HG03558 (cell line): ENCODE measurements at regions not wholly inside any gene's neighbourhood (a gene's known extent, or its start where the extent isn't known, plus 50 kb on each side); places are given as distances from the start of the nearest gene placed in this dataset.

Source experiments
- ATAC-seq: cut with Tn5 transposase; IDR thresholded peaks from one replicate; pipeline ENCODE4 v1.9.1; 2021; ENCODE audit warnings: moderate number of reproducible peaks; ENCODE audit not compliant: unreplicated experiment; ENCODE audit errors: extremely low read depth

- ATAC-seq: no peak
Measured at GRCh38 chr13:99894105-99894839, 77.3 kb downstream of the ZIC5 start.

- ATAC-seq: no peak
Measured at GRCh38 chr13:99893567-99893966, 78.0 kb downstream of the ZIC5 start.

- no peak for ATAC-seq
Measured at GRCh38 chr13:99892866-99893504, 78.6 kb downstream of the ZIC5 start.

- ATAC-seq: no peak
Measured at GRCh38 chr13:99892196-99892613, 79.4 kb downstream of the ZIC5 start.

- no peak for ATAC-seq
Measured at GRCh38 chr13:99886706-99887105, 84.9 kb downstream of the ZIC5 start.

GRCh38 chr13:99884913-99885312 lies 86.7 kb downstream of the ZIC5 start:
- no peak for ATAC-seq

GRCh38 chr13:99883805-99884204 lies 87.8 kb downstream of the ZIC5 start:
- no peak for ATAC-seq

- no peak for ATAC-seq
Measured at GRCh38 chr13:99878921-99879610, 92.5 kb downstream of the ZIC5 start.

GRCh38 chr13:99876651-99877050 lies 94.9 kb downstream of the ZIC5 start:
- ATAC-seq: no peak

GRCh38 chr13:99875391-99875790 lies 96.2 kb downstream of the ZIC5 start:
- ATAC-seq: no peak

- no peak for ATAC-seq
Measured at GRCh38 chr13:99873832-99874430, 97.6 kb downstream of the ZIC5 start.

GRCh38 chr13:99873141-99873540 lies 98.4 kb downstream of the ZIC5 start:
- no peak for ATAC-seq

GRCh38 chr13:99871249-99871898 lies 100.2 kb downstream of the ZIC5 start:
- ATAC-seq: no peak

GRCh38 chr13:99870541-99870940 lies 101.0 kb downstream of the ZIC5 start:
- ATAC-seq: no peak

GRCh38 chr13:99869830-99870229 lies 101.7 kb downstream of the ZIC5 start:
- no peak for ATAC-seq

- ATAC-seq: no peak
Measured at GRCh38 chr13:99868767-99869166, 102.8 kb downstream of the ZIC5 start.

- no peak for ATAC-seq
Measured at GRCh38 chr13:99867535-99868257, 103.9 kb downstream of the ZIC5 start.

GRCh38 chr13:99866781-99867180 lies 104.8 kb downstream of the ZIC5 start:
- no peak for ATAC-seq

- ATAC-seq: no peak
Measured at GRCh38 chr13:99865420-99865930, 106.1 kb downstream of the ZIC5 start.

GRCh38 chr13:99864627-99864990 lies 107.0 kb downstream of the ZIC5 start:
- ATAC-seq: no peak
